ENCODE measurements at regions not wholly inside any gene's neighbourhood (a gene's known extent, or its start where the extent isn't known, plus 50 kb on each side); places are given as distances from the start of the nearest gene placed in this dataset.
"Not testable (repeated sequence)": the region's sequence is repeated elsewhere in the genome, so short reads cannot be mapped to it uniquely, and the experiment has no call there.

DNA sequence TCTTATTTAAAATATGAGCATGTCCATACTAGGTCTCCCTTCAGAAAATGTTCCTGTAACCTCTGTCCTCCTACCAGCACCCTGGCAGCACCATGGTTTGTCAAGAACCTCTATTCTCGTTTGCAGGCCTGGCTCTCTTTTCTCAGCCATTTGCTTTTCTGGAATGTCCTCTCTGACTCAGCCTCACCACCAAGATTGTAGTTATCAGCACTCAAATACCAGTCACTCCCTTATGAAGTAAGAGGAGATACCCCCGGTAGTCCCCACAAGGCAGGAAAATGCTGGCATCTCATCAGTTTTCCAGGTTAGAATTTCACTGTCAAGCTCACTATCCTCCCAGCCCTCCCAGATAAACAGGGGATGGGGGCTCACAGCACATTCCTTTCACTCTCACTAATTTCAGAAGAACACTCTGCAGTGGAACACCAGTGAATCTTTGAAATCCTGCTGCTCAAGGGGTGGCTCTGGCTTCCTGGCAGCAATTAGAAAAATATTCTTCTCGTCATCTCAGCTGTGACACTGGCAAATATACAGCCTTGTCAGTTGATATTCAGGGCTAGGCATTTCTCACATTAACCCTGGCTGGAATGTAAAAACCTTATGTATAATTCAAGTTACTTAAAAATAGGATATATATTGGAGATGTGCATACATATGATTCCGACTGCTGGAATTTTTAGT is 129.2 kb downstream of the TBX18 start:
- H3K9me3 Mint-ChIP-seq (ENCODE audit: low read depth) = peaks cover 4% of the 10 kb centered on the region
- H3K27me3 Mint-ChIP-seq = no peaks in the 10 kb centered on the region
- no peaks in the 10 kb centered on the region for H3K4me1 Mint-ChIP-seq (ENCODE audit: low read depth)
- H3K27ac Mint-ChIP-seq = no peak overlapping the region
- H3K4me3 Mint-ChIP-seq (ENCODE audit: low read depth) = no peak overlapping the region
- no peak for DNase-seq (ENCODE audit: low spot score, unreplicated experiment)
- TF ChIP-seq, protein P1, sequence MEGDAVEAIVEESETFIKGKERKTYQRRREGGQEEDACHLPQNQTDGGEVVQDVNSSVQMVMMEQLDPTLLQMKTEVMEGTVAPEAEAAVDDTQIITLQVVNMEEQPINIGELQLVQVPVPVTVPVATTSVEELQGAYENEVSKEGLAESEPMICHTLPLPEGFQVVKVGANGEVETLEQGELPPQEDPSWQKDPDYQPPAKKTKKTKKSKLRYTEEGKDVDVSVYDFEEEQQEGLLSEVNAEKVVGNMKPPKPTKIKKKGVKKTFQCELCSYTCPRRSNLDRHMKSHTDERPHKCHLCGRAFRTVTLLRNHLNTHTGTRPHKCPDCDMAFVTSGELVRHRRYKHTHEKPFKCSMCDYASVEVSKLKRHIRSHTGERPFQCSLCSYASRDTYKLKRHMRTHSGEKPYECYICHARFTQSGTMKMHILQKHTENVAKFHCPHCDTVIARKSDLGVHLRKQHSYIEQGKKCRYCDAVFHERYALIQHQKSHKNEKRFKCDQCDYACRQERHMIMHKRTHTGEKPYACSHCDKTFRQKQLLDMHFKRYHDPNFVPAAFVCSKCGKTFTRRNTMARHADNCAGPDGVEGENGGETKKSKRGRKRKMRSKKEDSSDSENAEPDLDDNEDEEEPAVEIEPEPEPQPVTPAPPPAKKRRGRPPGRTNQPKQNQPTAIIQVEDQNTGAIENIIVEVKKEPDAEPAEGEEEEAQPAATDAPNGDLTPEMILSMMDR (IDR thresholded peaks at IDR 0.05; ENCODE audit: unreplicated experiment) = no peak
- no peaks in the 10 kb centered on the region for H3K36me3 Mint-ChIP-seq (ENCODE audit: insufficient read depth)

DNA sequence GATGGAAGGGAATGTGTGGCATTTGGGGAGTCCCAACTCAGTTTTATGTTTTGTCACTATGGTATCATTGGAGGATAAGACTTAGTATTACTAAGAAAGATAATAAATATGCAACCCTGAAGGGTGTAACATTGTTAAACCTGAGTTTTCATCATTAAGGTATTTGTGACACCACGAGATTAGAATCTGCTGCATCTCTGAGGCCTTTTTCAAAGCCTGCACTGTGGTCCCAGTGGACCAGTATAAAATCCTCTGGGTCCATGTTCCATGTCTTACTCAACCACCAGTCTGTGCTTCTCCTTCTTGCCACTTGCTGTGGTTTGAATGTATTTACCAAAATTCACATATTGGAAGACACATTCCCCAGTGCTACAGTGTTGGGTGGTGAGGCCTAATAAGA is 130.6 kb downstream of the TBX18 start:
- H3K27ac Mint-ChIP-seq = no peak overlapping the region
- no peaks in the 10 kb centered on the region for H3K4me1 Mint-ChIP-seq (ENCODE audit: low read depth)
- no peaks in the 10 kb centered on the region for H3K36me3 Mint-ChIP-seq (ENCODE audit: insufficient read depth)
- TF ChIP-seq, protein P1 (IDR thresholded peaks at IDR 0.05; ENCODE audit: unreplicated experiment) = no peak
- no peak for DNase-seq (ENCODE audit: low spot score, unreplicated experiment)
- no peak overlapping the region for H3K4me3 Mint-ChIP-seq (ENCODE audit: low read depth)
- H3K9me3 Mint-ChIP-seq (ENCODE audit: low read depth) = peaks cover 4% of the 10 kb centered on the region
- no peaks in the 10 kb centered on the region for H3K27me3 Mint-ChIP-seq

DNA sequence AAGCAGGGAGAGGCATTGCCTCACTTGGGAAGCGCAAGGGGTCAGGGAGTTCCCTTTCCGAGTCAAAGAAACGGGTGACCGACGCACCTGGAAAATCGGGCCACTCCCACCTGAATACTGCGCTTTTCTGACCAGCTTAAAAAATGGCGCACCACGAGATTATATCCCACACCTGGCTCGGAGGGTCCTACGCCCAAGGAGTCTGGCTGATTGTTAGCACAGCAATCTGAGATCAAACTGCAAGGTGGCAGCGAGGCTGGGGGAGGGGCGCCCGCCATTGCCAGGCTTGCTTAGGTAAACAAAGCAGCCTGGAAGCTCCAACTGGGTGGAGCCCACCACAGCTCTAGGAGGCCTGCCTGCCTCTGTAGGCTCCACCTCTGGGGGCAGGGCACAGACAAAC is 137.9 kb downstream of the TBX18 start:
- peak overlapping the region; percentile 73 for H3K27ac Mint-ChIP-seq
- H3K4me1 Mint-ChIP-seq (ENCODE audit: low read depth); DNase-seq (ENCODE audit: low spot score, unreplicated experiment); H3K36me3 Mint-ChIP-seq (ENCODE audit: insufficient read depth); H3K9me3 Mint-ChIP-seq (ENCODE audit: low read depth); H3K27me3 Mint-ChIP-seq: not testable (repeated sequence)
- H3K4me3 Mint-ChIP-seq (ENCODE audit: low read depth) = peak overlapping the region; percentile 70

DNA sequence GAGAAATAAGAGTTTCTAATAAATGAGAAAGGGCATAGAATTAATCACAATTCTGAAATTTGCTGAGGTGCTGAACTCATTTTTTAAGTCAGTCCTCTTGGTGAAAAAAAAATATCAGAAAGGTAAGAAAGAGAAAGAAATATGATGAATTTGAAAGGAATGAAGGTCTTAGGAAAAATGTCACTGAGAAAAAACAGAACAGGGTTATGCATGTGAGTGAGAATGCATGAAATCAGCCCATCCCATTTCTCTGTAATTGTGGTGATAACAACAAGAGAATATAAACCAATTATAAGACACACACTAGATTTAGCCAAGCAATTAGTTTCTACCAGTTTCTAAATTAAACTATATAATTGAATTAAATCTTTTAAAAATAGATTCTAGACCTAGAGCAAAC is 138.9 kb downstream of the TBX18 start:
- H3K4me1 Mint-ChIP-seq (ENCODE audit: low read depth) = no peaks in the 10 kb centered on the region
- H3K36me3 Mint-ChIP-seq (ENCODE audit: insufficient read depth) = no peaks in the 10 kb centered on the region
- no peak overlapping the region for H3K27ac Mint-ChIP-seq
- H3K4me3 Mint-ChIP-seq (ENCODE audit: low read depth) = no peak overlapping the region
- no peaks in the 10 kb centered on the region for H3K27me3 Mint-ChIP-seq
- H3K9me3 Mint-ChIP-seq (ENCODE audit: low read depth) = peaks cover 13% of the 10 kb centered on the region
- TF ChIP-seq, protein P1 (IDR thresholded peaks at IDR 0.05; ENCODE audit: unreplicated experiment) = no peak
- DNase-seq (ENCODE audit: low spot score, unreplicated experiment) = no peak

DNA sequence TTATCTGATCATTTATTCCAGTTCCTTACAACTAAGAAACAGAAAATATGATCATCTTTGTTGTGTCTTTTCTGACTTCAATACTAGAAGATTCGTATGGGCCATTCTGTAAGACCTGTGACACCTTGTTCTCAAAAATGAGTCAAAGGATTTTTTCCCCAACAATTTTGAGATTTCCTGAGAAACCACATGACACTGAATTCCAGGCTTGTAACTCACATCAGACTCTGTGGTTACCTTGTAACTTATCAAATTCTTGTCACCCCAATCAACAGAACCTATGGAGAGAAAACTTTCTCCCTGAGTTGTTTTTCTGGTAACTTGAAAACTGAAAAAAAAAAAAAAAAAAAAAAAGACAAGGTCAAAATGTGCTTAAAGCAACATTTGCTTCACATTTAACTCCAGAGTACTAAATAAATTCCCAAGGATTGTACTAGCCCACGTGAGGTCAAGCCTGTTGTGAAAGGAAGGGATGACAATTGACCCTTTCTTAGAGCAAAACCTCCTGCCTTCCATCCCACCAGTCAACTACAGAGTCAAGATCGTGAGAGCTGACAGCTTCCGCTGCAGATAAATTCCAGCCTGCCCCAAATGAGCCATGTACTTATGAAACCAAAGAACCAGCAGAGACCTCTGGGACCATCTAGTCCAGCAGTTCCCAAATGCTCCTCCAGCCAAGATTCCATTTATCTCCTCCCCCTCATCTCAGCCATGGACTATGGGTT is 140.3 kb downstream of the TBX18 start:
- H3K27me3 Mint-ChIP-seq = no peaks in the 10 kb centered on the region
- H3K4me1 Mint-ChIP-seq (ENCODE audit: low read depth) = no peaks in the 10 kb centered on the region
- no peak for DNase-seq (ENCODE audit: low spot score, unreplicated experiment)
- H3K36me3 Mint-ChIP-seq (ENCODE audit: insufficient read depth) = no peaks in the 10 kb centered on the region
- H3K27ac Mint-ChIP-seq = no peak overlapping the region
- H3K9me3 Mint-ChIP-seq (ENCODE audit: low read depth) = peaks cover 13% of the 10 kb centered on the region
- H3K4me3 Mint-ChIP-seq (ENCODE audit: low read depth) = no peak overlapping the region
- TF ChIP-seq, protein P1 (IDR thresholded peaks at IDR 0.05; ENCODE audit: unreplicated experiment) = no peak

DNA sequence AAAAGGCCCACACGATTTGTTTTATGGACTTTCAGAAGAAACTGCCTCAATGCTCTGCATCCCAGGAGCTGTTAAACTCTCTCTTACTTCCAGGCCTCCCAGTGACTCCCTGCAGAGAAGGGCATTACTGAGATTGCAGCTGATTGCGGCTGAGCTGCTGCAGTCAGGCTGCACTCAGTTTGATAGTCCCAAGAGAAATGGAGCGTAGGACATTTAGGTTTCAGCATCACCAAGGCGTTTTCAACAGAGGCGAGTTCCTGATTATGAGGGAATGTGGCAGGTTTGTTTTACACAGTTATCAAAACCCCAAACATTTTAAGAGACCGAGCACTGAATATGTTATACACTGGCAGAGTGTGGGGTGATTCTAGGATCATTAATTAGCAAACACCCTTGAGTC is 145.6 kb downstream of the TBX18 start:
- Mint-ChIP-seq H3K4me1 (ENCODE audit: low read depth) (peaks cover 1% of the 10 kb centered on the region), H3K9me3 (ENCODE audit: low read depth) (peaks cover 13% of the 10 kb centered on the region), H3K27ac (no peak overlapping the region), H3K4me3 (ENCODE audit: low read depth) (no peak overlapping the region), H3K27me3 (no peaks in the 10 kb centered on the region), H3K36me3 (ENCODE audit: insufficient read depth) (no peaks in the 10 kb centered on the region)
- DNase-seq (ENCODE audit: low spot score, unreplicated experiment) = no peak
- TF ChIP-seq, protein P1 (IDR thresholded peaks at IDR 0.05; ENCODE audit: unreplicated experiment) = no peak
